ENCODE measurements at regions not wholly inside any gene's neighbourhood (a gene's known extent, or its start where the extent isn't known, plus 50 kb on each side); places are given as distances from the start of the nearest gene placed in this dataset.

DNA sequence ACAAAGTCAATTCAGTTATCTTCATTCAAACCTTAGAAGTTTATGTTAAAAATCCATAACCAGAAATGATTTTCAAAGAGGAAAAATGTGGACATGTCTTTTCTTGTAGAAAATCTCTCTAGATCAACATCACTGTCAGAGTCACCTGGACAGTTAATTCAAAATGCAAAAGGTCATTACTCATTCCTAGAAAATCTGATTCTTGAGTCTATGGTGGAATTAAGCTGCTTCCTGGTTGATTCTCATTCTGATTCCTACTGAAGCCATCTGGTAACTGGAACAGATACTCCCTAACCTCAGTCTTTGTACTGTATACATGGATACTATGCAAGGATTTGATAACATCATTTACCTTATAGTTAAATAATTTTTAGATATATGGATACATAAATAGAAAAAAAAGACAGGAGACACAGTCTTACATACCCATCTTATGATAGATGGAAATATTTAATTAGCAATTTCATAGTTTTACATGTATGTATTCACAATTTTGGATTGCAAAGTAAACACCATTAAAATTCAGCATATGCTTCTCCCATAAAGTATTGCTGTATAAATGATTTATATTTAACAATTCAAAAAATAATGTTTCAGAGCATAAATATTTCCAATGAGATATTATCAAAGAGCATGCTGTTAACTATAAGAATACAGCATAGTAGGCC lies 693.2 kb upstream of the CCDC54 start:
- DNase-seq = no peak

DNA sequence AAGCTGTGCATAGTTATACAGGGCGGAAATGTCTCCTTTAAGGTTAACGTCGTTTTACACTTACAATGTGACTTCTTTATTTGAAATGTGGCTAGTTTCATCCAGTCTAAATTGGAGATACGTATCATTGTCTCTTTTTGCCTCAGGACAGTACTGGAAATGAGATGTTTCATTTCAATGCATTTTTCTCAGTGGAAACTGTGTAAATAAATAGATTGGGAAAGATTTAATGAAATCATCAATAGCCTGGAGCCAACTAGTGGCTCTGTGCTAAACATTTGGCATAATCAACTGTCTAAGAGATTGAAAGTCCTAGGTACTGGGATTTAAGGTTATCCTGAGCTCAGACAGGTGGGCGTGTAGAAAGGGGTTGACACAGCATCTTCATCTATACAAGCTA lies 691.5 kb upstream of the CCDC54 start:
- DNase-seq = no peak

- DNase-seq = no peak
These were observed 689.3 kb upstream of the CCDC54 start for GRCh38 chr3:106687905-106688304.

GRCh38 chr3:106688464-106688863 lies 688.8 kb upstream of the CCDC54 start:
- no peak for DNase-seq

- no peak for DNase-seq
These were observed 685.8 kb upstream of the CCDC54 start for GRCh38 chr3:106691476-106691875.

DNA sequence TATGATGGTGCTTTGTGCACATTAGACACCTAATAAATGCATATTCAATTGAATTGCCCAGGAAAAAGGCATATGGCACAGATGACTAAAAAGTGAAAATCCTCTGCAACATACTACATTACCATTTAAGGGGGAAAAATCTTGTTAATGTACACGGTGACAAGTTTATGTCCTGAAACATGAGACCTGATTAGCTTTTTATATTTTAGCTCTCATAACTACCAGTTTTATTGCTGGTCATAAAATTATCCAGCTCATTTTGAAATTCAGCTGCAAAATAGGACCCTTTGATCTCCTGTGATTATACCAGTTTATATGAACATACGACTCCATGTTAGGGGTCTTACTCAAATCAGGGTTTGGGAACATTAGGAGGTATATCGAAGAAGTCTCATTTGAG lies 684.6 kb upstream of the CCDC54 start:
- no peak for DNase-seq

DNA sequence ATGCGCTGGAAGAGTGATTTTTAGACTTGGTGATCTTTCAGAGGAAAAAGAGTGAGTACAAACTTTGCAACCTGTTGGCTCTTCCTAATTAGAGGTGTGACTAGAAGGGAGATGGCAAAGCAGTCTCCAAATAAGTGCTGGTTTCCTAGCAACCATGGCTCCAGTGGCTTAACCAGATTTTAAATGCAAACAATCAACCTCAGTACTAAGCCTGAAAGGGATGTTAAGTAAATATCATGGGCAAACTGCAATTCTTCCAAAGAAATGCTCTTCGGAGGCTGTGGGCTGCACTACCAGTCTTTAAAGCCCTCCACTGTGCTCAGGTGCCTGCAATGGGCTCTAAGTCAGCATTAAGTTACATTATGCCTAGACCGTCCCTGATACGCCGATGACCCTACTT lies 678.1 kb upstream of the CCDC54 start:
- no peak for DNase-seq

DNA sequence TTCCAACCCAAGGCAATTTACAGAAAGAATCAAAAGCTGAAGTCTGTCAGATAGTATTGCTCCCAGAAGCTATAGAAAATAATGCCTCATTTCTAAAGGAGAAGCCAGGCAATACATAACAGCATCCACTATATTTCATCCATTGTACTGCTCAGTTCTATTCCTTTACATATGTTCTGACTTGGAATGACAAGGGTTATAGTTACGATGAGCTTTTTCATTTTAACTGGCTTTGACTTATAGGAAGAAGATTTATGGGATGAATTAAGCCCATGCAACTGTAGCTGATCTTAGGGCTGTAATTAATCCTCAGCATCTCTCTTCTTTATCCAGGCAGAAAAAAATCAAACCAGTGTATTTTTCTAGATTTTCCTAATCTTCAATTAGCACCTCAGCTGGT lies 676.3 kb upstream of the CCDC54 start:
- DNase-seq = no peak

- DNase-seq = no peak
These were observed 673.7 kb upstream of the CCDC54 start for GRCh38 chr3:106703524-106703923.

- no peak for DNase-seq
These were observed 669.9 kb upstream of the CCDC54 start for GRCh38 chr3:106707347-106707746.

DNA sequence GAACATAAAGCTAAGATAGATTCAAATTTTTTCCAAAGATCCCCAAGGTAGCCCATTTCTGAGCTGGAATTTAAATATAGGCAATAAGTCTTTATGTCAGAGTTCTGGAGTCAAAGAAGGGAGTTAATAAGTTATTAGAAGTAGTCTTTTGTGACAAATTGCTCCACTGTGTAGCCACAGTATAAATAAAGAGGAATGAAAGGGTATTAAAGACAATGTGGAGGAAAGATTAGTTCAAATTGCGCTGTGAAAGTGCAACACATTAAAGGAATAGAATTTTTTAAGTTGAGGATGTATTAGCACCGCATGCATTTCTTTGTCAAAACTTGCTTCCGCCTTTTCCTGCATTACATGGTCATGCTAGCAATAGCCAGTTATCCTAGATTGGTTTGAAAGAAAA lies 666.6 kb upstream of the CCDC54 start:
- DNase-seq = no peak

DNA sequence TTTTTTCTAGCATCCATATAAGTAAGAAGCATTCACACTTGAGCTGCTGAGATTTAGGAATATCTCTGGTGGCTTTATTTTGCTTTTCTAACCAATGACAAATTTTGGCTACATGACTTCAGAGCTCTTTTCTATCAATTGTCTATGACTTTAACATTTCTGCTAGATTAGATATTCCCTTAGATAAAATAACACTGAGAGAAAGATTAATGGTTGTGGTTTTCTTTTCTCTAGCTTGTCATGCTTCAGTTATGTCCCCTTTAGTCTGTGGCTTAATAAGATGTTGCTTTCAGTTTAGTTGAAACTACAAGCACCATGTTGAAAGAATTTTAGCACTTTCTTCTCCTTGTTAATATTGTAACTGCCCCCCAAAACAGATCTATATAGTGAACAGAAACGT lies 665.6 kb upstream of the CCDC54 start:
- no peak for DNase-seq

- DNase-seq = no peak
These were observed 662.8 kb upstream of the CCDC54 start for GRCh38 chr3:106714400-106714799.

DNA sequence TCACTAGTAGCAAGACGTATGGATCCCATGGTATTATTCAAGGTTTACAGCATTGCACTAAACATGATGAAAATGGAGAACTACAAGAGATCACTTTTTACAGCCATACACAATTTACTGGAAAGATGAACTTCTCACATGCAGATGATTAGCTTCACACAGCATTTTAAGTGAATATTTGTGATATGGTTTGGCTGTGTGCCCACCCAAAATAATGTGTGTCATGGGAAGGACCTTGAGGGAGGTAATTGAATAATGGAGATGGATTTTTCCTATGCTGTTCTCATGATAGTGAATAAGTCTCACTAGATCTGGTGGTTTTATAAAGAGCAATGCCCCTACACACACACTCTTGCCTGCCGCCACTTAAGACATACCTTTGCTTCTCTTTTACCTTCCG lies 662.0 kb upstream of the CCDC54 start:
- DNase-seq = no peak

DNA sequence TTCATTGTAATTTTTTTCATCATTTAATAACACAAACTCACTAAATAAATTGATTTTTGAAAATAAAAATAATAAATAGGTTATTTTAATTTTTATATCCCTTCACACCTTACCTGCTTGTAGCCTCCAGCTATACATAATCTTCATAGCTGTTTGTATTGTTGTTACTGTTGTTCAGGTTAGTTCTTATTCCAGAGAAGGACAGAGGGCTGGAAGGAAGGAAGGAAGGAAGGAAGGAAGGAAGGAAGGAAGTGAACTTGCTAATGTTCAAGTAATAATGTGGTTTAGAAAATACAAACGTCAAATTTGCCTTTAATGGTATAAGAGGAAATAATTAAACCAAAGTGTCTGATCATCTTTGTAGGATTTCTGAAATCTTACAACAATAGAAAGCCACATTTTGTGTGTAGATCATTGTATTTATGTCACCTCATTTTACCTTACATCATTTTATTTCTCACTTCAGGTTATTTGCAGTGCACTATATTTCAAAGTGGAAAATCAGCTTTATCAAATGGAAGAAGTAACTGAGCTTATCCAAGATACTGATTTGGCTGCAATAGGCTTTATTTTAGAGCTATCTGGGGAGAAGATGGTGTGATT lies 660.0 kb upstream of the CCDC54 start:
- DNase-seq = no peak

- no peak for DNase-seq
These were observed 658.2 kb upstream of the CCDC54 start for GRCh38 chr3:106719077-106719476.

- no peak for DNase-seq
These were observed 657.7 kb upstream of the CCDC54 start for GRCh38 chr3:106719583-106719982.

GRCh38 chr3:106720510-106720909 lies 656.7 kb upstream of the CCDC54 start:
- DNase-seq = peak in 1 of 56 donors; percentile 0

- no peak for DNase-seq
These were observed 651.7 kb upstream of the CCDC54 start for GRCh38 chr3:106725566-106725965.

- DNase-seq = no peak
These were observed 648.7 kb upstream of the CCDC54 start for GRCh38 chr3:106728315-106729098.

DNA sequence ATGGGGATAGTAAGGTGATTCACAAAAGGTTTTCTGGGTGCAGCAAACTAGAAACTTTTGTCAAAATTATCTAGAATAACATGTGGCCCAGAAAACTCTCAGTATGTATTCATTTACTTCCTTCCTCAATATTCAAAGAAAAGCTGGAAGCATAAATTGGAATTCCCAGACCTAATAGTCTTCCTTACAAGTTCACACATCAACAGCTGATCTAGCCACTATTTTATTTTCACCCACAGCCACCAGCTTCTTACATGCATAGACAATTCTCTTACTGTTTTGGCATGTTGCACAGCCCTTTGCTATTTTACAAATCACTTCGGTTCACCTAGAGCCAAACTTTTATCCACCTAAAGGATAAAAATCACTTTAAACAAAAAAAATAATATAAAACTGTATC lies 647.8 kb upstream of the CCDC54 start:
- no peak for DNase-seq

DNA sequence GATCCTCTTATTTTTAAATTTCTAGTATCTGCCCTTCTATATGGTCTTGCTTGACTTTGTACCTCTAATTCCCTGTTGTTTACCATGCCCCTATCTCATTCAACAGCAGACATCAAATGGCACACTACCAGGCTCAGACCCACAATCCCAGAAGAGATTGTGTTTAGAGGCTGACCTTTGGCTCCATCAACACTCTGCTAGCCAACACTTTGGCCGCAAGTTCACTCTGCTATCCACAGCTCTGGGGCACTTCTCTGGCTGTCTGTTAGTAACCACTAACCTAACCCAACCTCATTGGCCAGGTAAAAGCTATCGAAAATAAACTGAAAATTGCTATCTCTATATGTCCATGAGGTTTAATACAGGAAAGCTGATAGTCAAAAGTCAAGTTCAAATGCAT lies 646.0 kb upstream of the CCDC54 start:
- no peak for DNase-seq

- no peak for DNase-seq
These were observed 642.5 kb upstream of the CCDC54 start for GRCh38 chr3:106734712-106735111.

Data from amygdala (tissue), 56 donors.